ENCODE measurements at regions not wholly inside any gene's neighbourhood (a gene's known extent, or its start where the extent isn't known, plus 50 kb on each side); places are given as distances from the start of the nearest gene placed in this dataset.

DNA sequence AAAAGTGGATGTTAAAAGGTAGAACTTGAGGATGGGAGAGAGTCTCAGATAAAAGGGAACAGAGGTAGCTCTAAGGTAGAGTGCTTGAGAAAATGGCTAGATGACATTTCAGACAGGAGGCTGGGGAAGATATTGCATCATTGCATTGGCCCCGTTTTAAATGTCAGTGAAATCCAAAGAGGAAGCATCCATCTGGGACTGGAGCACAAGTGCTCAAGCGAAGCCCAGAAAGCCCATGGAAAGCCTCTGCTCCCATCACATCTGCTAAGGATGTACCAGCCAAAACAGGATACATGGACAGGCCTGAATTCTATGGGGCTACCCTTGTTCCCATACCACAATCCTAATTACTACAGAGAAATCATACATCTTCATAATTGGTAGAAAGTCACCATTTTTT is 581.5 kb upstream of the TMEM132C start:
- TF ChIP-seq, protein P1, sequence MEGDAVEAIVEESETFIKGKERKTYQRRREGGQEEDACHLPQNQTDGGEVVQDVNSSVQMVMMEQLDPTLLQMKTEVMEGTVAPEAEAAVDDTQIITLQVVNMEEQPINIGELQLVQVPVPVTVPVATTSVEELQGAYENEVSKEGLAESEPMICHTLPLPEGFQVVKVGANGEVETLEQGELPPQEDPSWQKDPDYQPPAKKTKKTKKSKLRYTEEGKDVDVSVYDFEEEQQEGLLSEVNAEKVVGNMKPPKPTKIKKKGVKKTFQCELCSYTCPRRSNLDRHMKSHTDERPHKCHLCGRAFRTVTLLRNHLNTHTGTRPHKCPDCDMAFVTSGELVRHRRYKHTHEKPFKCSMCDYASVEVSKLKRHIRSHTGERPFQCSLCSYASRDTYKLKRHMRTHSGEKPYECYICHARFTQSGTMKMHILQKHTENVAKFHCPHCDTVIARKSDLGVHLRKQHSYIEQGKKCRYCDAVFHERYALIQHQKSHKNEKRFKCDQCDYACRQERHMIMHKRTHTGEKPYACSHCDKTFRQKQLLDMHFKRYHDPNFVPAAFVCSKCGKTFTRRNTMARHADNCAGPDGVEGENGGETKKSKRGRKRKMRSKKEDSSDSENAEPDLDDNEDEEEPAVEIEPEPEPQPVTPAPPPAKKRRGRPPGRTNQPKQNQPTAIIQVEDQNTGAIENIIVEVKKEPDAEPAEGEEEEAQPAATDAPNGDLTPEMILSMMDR (IDR thresholded peaks at IDR 0.05; ENCODE audit: insufficient read depth, low read length, poor library complexity, severe bottlenecking), result no peak
- TF ChIP-seq EZH2phosphoT487 (conservative IDR thresholded peaks at IDR 0.05; ENCODE audit: low read length), result no peak
